H9 (cell line): ENCODE measurements at regions not wholly inside any gene's neighbourhood (a gene's known extent, or its start where the extent isn't known, plus 50 kb on each side); places are given as distances from the start of the nearest gene placed in this dataset.

Experiments used
- DNase-seq: peaks from one replicate; pipeline ENCODE4 v3.0.0-alpha.2; 2017
- H2AFZ ChIP-seq: one replicate; pipeline ENCODE4 v1.6.1; 2013; ENCODE audit warnings: mild to moderate bottlenecking, low read length, control low read depth, moderate library complexity
- H2AK5ac ChIP-seq: 2 replicates; pipeline ENCODE4 v1.6.1; 2013; ENCODE audit warnings: low read length, control low read depth, mixed read lengths; ENCODE audit not compliant: insufficient read length
- H2BK120ac ChIP-seq: one replicate; pipeline ENCODE4 v1.6.1; 2013; ENCODE audit warnings: low read depth, mild to moderate bottlenecking, low read length, control low read depth, inconsistent platforms; ENCODE audit not compliant: poor library complexity, severe bottlenecking
- H2BK12ac ChIP-seq: 2 replicates; pipeline ENCODE4 v1.6.1; 2013; ENCODE audit warnings: low read length, control low read depth, mixed read lengths, low read depth; ENCODE audit not compliant: insufficient read length
- H2BK15ac ChIP-seq: 2 replicates; pipeline ENCODE4 v1.6.1; 2013; ENCODE audit warnings: low read depth, low read length, control low read depth
- H2BK20ac ChIP-seq: one replicate; pipeline ENCODE4 v1.6.1; 2013; ENCODE audit warnings: low read depth, mild to moderate bottlenecking, low read length, control low read depth, inconsistent platforms; ENCODE audit not compliant: poor library complexity, severe bottlenecking
- H2BK5ac ChIP-seq: 2 replicates; pipeline ENCODE4 v1.6.1; 2013; ENCODE audit warnings: low read length, control low read depth, mixed read lengths; ENCODE audit not compliant: insufficient read length
- H3K14ac ChIP-seq: 2 replicates; pipeline ENCODE4 v1.6.1; 2013; ENCODE audit warnings: low read length, control low read depth; ENCODE audit not compliant: insufficient read depth
- H3K18ac ChIP-seq: 2 replicates; pipeline ENCODE4 v1.6.1; 2013; ENCODE audit warnings: low read depth, mild to moderate bottlenecking, mixed read lengths, low read length, control low read depth; ENCODE audit not compliant: insufficient read length
- H3K23ac ChIP-seq: 2 replicates; pipeline ENCODE4 v1.6.1; 2013; ENCODE audit warnings: low read length, control low read depth, mixed read lengths, low read depth; ENCODE audit not compliant: insufficient read length
- H3K23me2 ChIP-seq: 2 replicates; pipeline ENCODE4 v1.6.1; 2013; ENCODE audit warnings: low read depth, mild to moderate bottlenecking, mixed read lengths, low read length, control low read depth; ENCODE audit not compliant: insufficient read length, poor library complexity, severe bottlenecking
- H3K27ac ChIP-seq: 2 replicates; pipeline ENCODE4 v1.5.1; 2013; ENCODE audit warnings: low read length, control low read depth, mixed read lengths, low read depth; ENCODE audit not compliant: insufficient read length
- H3K27me3 ChIP-seq: 2 replicates; pipeline ENCODE4 v1.6.1; 2013; ENCODE audit warnings: low read length, control low read depth, inconsistent platforms; ENCODE audit not compliant: insufficient read depth
- H3K4ac ChIP-seq: 2 replicates; pipeline ENCODE4 v1.6.1; 2013; ENCODE audit warnings: low read depth, mild to moderate bottlenecking, control low read depth, inconsistent platforms, low read length, moderate library complexity
- H3K4me1 ChIP-seq: 2 replicates; pipeline ENCODE4 v1.6.1; 2013; ENCODE audit warnings: low read length, control low read depth, inconsistent platforms; ENCODE audit not compliant: insufficient read depth
- H3K4me2 ChIP-seq: 2 replicates; pipeline ENCODE4 v1.6.1; 2013; ENCODE audit warnings: low read length, control low read depth, mixed read lengths; ENCODE audit not compliant: insufficient read length, insufficient read depth
- H3K56ac ChIP-seq: 2 replicates; pipeline ENCODE4 v1.6.1; 2013; ENCODE audit warnings: low read depth, mild to moderate bottlenecking, mixed read lengths, low read length, control low read depth; ENCODE audit not compliant: insufficient read length
- H3K79me1 ChIP-seq: 2 replicates; pipeline ENCODE4 v1.6.1; 2013; ENCODE audit warnings: low read depth, mild to moderate bottlenecking, moderate library complexity, low read length, control low read depth, inconsistent platforms; ENCODE audit not compliant: insufficient read depth, poor library complexity, severe bottlenecking
- H3K79me2 ChIP-seq: 2 replicates; pipeline ENCODE4 v1.6.1; 2013; ENCODE audit warnings: low read length, control low read depth, inconsistent platforms; ENCODE audit not compliant: insufficient read depth
- H3K9ac ChIP-seq: 2 replicates; pipeline ENCODE4 v1.6.1; 2013; ENCODE audit warnings: low read length, control low read depth, mixed read lengths; ENCODE audit not compliant: insufficient read length; ENCODE audit errors: extremely low read depth
- H3K9me3 ChIP-seq: one replicate; pipeline ENCODE4 v1.6.1; 2013; ENCODE audit warnings: low read depth, low read length, inconsistent platforms; ENCODE audit not compliant: control insufficient read depth
- H3T11ph ChIP-seq: one replicate; pipeline ENCODE4 v1.6.1; 2013; ENCODE audit warnings: mild to moderate bottlenecking, low read length, control low read depth, inconsistent platforms
- H4K20me1 ChIP-seq: one replicate; pipeline ENCODE4 v1.6.1; 2013; ENCODE audit not compliant: control insufficient read depth, insufficient read length, insufficient read depth
- H4K5ac ChIP-seq: 2 replicates; pipeline ENCODE4 v1.6.1; 2013; ENCODE audit warnings: low read depth, mild to moderate bottlenecking, mixed read lengths, low read length, control low read depth; ENCODE audit not compliant: insufficient read length
- H4K8ac ChIP-seq: replicated peaks from 2 replicates; pipeline ENCODE4 v1.6.1; 2013; ENCODE audit warnings: low read length, control low read depth, mixed read lengths, low read depth; ENCODE audit not compliant: insufficient read length
- H4K91ac ChIP-seq: 2 replicates; pipeline ENCODE4 v1.6.1; 2013; ENCODE audit warnings: low read depth, mild to moderate bottlenecking, moderate library complexity, mixed read lengths, low read length, control low read depth; ENCODE audit not compliant: insufficient read length
- H3K27ac Mint-ChIP-seq, 3 experiments: 2 replicates in 2 of 3; 3 replicates in 1 of 3; pipeline ENCODE4 v1.8.0; 2020 to 2021; ENCODE audit warnings: mixed read lengths in 3 of 3, mild to moderate bottlenecking in 1 of 3, moderate library complexity in 1 of 3
- H3K27me3 Mint-ChIP-seq: 2 replicates; pipeline ENCODE4 v1.8.0; 2021; ENCODE audit warnings: low read depth, mild to moderate bottlenecking, moderate library complexity, mixed read lengths
- H3K36me3 Mint-ChIP-seq, 3 experiments: 2 replicates in 2 of 3; 3 replicates in 1 of 3; pipeline ENCODE4 v1.8.0; 2020 to 2021; ENCODE audit warnings: low read depth in 3 of 3, mixed read lengths in 3 of 3; ENCODE audit not compliant: insufficient read depth in 1 of 3
- H3K4me1 Mint-ChIP-seq, 2 experiments: 2 replicates each; pipeline ENCODE4 v1.8.0; 2020; ENCODE audit warnings: mixed read lengths in 2 of 2
- H3K4me3 Mint-ChIP-seq, 2 experiments: 2 replicates in 1 of 2; 3 replicates in 1 of 2; pipeline ENCODE4 v1.8.0; 2020 to 2021; ENCODE audit warnings: mild to moderate bottlenecking in 2 of 2, mixed read lengths in 2 of 2, moderate library complexity in 1 of 2
- H3K9me3 Mint-ChIP-seq, 2 experiments: 2 replicates in 1 of 2; 3 replicates in 1 of 2; pipeline ENCODE4 v1.8.0; 2020; ENCODE audit warnings: mild to moderate bottlenecking in 2 of 2, mixed read lengths in 2 of 2, moderate library complexity in 1 of 2
- WGBS: extraction: QIAGEN DNeasy Blood & Tissue Kit; methylation state at CpG from one replicate; pipeline ENCODE4 v1.1.7; 2013; ENCODE audit warnings: missing lambda C conversion rate, low lambda C conversion rate, mixed read lengths; ENCODE audit not compliant: insufficient read length; ENCODE audit errors: extremely low coverage; 5-methylcytosine and 5-hydroxymethylcytosine counted together
- TF ChIP-seq, protein P1 (sequence below): fragments of 200-600 bp; sonication (generic); conservative IDR thresholded peaks from 3 replicates; pipeline ENCODE4 v1.8.0; 2021; ENCODE audit warnings: antibody characterized with exemption, mild to moderate bottlenecking

GRCh38 chr5:20649966-20650365 lies 662.0 kb upstream of the CDH18 start:
- Histone ChIP-seq H3K9ac (no peak overlapping the region), H3K79me2 (no peaks in the 10 kb centered on the region), H3K4ac (no peak overlapping the region), H4K91ac (no peak overlapping the region), H3K18ac (no peak overlapping the region), H4K8ac (no peak overlapping the region), H3K27me3 (no peaks in the 10 kb centered on the region), H2BK12ac (no peak overlapping the region), H3K9me3 (no peaks in the 10 kb centered on the region), H4K5ac (no peak overlapping the region), H2BK15ac (no peak overlapping the region), H2BK20ac (no peak overlapping the region), H2BK120ac (no peak overlapping the region), H4K20me1 (no peaks in the 10 kb centered on the region), H3K14ac (no peak overlapping the region), H3K23me2 (no peaks in the 10 kb centered on the region), H3K23ac (no peak overlapping the region), H2AFZ (no peak overlapping the region), H2AK5ac (no peak overlapping the region), H3K4me2 (no peak overlapping the region), H3K56ac (no peak overlapping the region), H3T11ph (no peak overlapping the region), H3K27ac (no peak overlapping the region), H3K79me1 (no peaks in the 10 kb centered on the region), H3K4me1 (no peaks in the 10 kb centered on the region), H2BK5ac (no peak overlapping the region)
- no peaks in the 10 kb centered on the region; the same call in none of the 2 replicates for H3K27me3 Mint-ChIP-seq
- H3K9me3 Mint-ChIP-seq = peaks cover 2 to 3% of the 10 kb centered on the region in 2 experiments; a peak in 1 of 5 replicates
- WGBS = no CpG with 5 or more reads among the region's 1 CpG
- peaks cover 4 to 5% of the 10 kb centered on the region in 2 experiments; a peak in 2 of 4 replicates for H3K4me1 Mint-ChIP-seq
- no peak for DNase-seq
- H3K4me3 Mint-ChIP-seq = no peak overlapping the region
- H3K36me3 Mint-ChIP-seq = 0 out of 7 replicates have a peak, but pooled peaks cover 0 to 3% (median 0%) of the 10 kb centered on the region in 3 experiments
- no peak overlapping the region for H3K27ac Mint-ChIP-seq
- TF ChIP-seq, protein P1, sequence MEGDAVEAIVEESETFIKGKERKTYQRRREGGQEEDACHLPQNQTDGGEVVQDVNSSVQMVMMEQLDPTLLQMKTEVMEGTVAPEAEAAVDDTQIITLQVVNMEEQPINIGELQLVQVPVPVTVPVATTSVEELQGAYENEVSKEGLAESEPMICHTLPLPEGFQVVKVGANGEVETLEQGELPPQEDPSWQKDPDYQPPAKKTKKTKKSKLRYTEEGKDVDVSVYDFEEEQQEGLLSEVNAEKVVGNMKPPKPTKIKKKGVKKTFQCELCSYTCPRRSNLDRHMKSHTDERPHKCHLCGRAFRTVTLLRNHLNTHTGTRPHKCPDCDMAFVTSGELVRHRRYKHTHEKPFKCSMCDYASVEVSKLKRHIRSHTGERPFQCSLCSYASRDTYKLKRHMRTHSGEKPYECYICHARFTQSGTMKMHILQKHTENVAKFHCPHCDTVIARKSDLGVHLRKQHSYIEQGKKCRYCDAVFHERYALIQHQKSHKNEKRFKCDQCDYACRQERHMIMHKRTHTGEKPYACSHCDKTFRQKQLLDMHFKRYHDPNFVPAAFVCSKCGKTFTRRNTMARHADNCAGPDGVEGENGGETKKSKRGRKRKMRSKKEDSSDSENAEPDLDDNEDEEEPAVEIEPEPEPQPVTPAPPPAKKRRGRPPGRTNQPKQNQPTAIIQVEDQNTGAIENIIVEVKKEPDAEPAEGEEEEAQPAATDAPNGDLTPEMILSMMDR = no peak
